Neural cell (in vitro differentiated cells): ENCODE measurements at regions not wholly inside any gene's neighbourhood (a gene's known extent, or its start where the extent isn't known, plus 50 kb on each side); places are given as distances from the start of the nearest gene placed in this dataset.

Experiments used
- H2AFZ ChIP-seq: fragments of 200-600, 300-800 bp; sonication (generic), shearing (Covaris generic); 2 replicates; pipeline ENCODE4 v1.6.0; 2014; ENCODE audit warnings: low read depth, mild to moderate bottlenecking, antibody characterized with exemption, low read length, moderate library complexity
- H3F3A ChIP-seq: fragments of 200-600 bp; shearing (Covaris generic); 2 replicates; pipeline ENCODE4 v1.6.1; 2016; ENCODE audit warnings: mild to moderate bottlenecking, moderate library complexity, mixed read lengths, antibody characterized with exemption, low read length; ENCODE audit not compliant: insufficient read depth, poor library complexity, severe bottlenecking
- H3K27ac ChIP-seq: fragments of 200-600, 300-800 bp; sonication (generic), shearing (Covaris generic); 2 replicates; pipeline ENCODE4 v1.5.1; 2014; ENCODE audit warnings: mild to moderate bottlenecking, low read length, moderate library complexity
- H3K27me3 ChIP-seq: fragments of 300-800, 200-600 bp; sonication (generic), shearing (Covaris generic); 2 replicates; pipeline ENCODE4 v1.6.0; 2014; ENCODE audit warnings: mild to moderate bottlenecking, low read depth, low read length, moderate library complexity; ENCODE audit not compliant: insufficient read depth
- H3K36me3 ChIP-seq: fragments of 300-800, 200-600 bp; sonication (generic), shearing (Covaris generic); 2 replicates; pipeline ENCODE4 v1.5.1; 2014; ENCODE audit warnings: mild to moderate bottlenecking, antibody characterized with exemption, low read length, moderate library complexity; ENCODE audit not compliant: insufficient read depth
- H3K4me2 ChIP-seq: fragments of 300-800, 200-600 bp; sonication (generic), shearing (Covaris generic); 2 replicates; pipeline ENCODE4 v1.6.0; 2014; ENCODE audit warnings: mild to moderate bottlenecking, low read length
- H3K4me3 ChIP-seq: fragments of 300-800, 200-600 bp; sonication (generic), shearing (Covaris generic); 2 replicates; pipeline ENCODE4 v1.5.1; 2014; ENCODE audit warnings: mild to moderate bottlenecking, low read length, moderate library complexity
- H3K79me2 ChIP-seq: fragments of 200-600 bp; shearing (Covaris generic); replicated peaks from 2 replicates; pipeline ENCODE4 v1.6.0; 2014; ENCODE audit warnings: mild to moderate bottlenecking, low read length, moderate library complexity; ENCODE audit not compliant: insufficient read depth
- H3K9ac ChIP-seq: fragments of 300-800, 200-600 bp; sonication (generic), shearing (Covaris generic); 2 replicates; pipeline ENCODE4 v1.6.1; 2016; ENCODE audit warnings: mild to moderate bottlenecking, low read length, mixed read lengths
- H3K9me2 ChIP-seq: fragments of 200-600 bp; shearing (Covaris generic); 2 replicates; pipeline ENCODE4 v1.6.1; 2016; ENCODE audit warnings: mild to moderate bottlenecking, low read length, mixed read lengths; ENCODE audit not compliant: insufficient read depth
- H3K9me3 ChIP-seq: fragments of 200-600, 300-800 bp; sonication (generic), shearing (Covaris generic); 2 replicates; pipeline ENCODE4 v1.6.1; 2016; ENCODE audit warnings: mild to moderate bottlenecking, mixed run types, low read length, moderate library complexity, mixed read lengths
- H4K20me1 ChIP-seq: fragments of 200-600 bp; shearing (Covaris generic); 2 replicates; pipeline ENCODE4 v1.6.1; 2016; ENCODE audit warnings: mild to moderate bottlenecking, mixed run types; ENCODE audit not compliant: insufficient read depth
- CTCF ChIP-seq: fragments of 450-650 bp; IDR thresholded peaks from 2 replicates; pipeline ENCODE4 v1.5.1; 2014; ENCODE audit warnings: antibody characterized with exemption, mild to moderate bottlenecking, moderate library complexity; ENCODE audit not compliant: poor library complexity, severe bottlenecking
- EP300 ChIP-seq: fragments of 450-650 bp; conservative IDR thresholded peaks from 2 replicates; pipeline ENCODE4 v1.6.1; 2014; ENCODE audit warnings: antibody characterized with exemption, mild to moderate bottlenecking, moderate library complexity; ENCODE audit not compliant: poor library complexity, severe bottlenecking
- EZH2 ChIP-seq: fragments of 200-600, 300-800 bp; shearing (Covaris generic), sonication (generic); IDR thresholded peaks from 2 replicates; pipeline ENCODE4 v1.6.1; 2014; ENCODE audit warnings: antibody characterized with exemption, low read length, borderline replicate concordance, mild to moderate bottlenecking; ENCODE audit not compliant: insufficient read depth, poor library complexity, severe bottlenecking
- MXI1 ChIP-seq: fragments of 450-650 bp; conservative IDR thresholded peaks from 2 replicates; pipeline ENCODE4 v1.6.1; 2014; ENCODE audit warnings: antibody characterized with exemption, mild to moderate bottlenecking; ENCODE audit not compliant: poor library complexity, severe bottlenecking
- POLR2AphosphoS5 ChIP-seq: IDR thresholded peaks from 2 replicates; pipeline ENCODE4 v1.6.1; 2012
- RAD21 ChIP-seq: fragments of 450-650 bp; conservative IDR thresholded peaks from 2 replicates; pipeline ENCODE4 v1.6.1; 2014; ENCODE audit warnings: antibody characterized with exemption, mild to moderate bottlenecking, moderate library complexity
- REST ChIP-seq: IDR thresholded peaks from 2 replicates; pipeline ENCODE4 v1.6.1; 2012; ENCODE audit warnings: borderline replicate concordance
- SMC3 ChIP-seq: fragments of 450-650 bp; conservative IDR thresholded peaks from 2 replicates; pipeline ENCODE4 v1.6.1; 2014; ENCODE audit warnings: antibody characterized with exemption, mild to moderate bottlenecking, moderate library complexity; ENCODE audit not compliant: poor library complexity
- TAF1 ChIP-seq: IDR thresholded peaks from 2 replicates; pipeline ENCODE4 v1.6.1; 2012; ENCODE audit warnings: low read depth

- TF ChIP-seq SMC3 (no peak), TAF1 (no peak), POLR2AphosphoS5 (no peak), REST (no peak), EP300 (no peak), CTCF (no peak), EZH2 (no peak), RAD21 (no peak), MXI1 (no peak)
- H3K4me2 ChIP-seq: no peak overlapping the region
- no peak overlapping the region for H2AFZ ChIP-seq
- H3K9me2 ChIP-seq: no peaks in the 10 kb centered on the region
- H3K4me3 ChIP-seq: no peak overlapping the region
- no peaks in the 10 kb centered on the region for H4K20me1 ChIP-seq
- H3K36me3 ChIP-seq: no peaks in the 10 kb centered on the region
- no peaks in the 10 kb centered on the region for H3K9me3 ChIP-seq
- H3K9ac ChIP-seq: no peak overlapping the region
- no peak overlapping the region for H3K27ac ChIP-seq
- no peaks in the 10 kb centered on the region for H3K27me3 ChIP-seq
- H3K79me2 ChIP-seq: no peaks in the 10 kb centered on the region
- H3F3A ChIP-seq: no peaks in the 10 kb centered on the region
These were observed 634.9 kb downstream of the LTN1 start for GRCh38 chr21:28357743-28358142.

DNA sequence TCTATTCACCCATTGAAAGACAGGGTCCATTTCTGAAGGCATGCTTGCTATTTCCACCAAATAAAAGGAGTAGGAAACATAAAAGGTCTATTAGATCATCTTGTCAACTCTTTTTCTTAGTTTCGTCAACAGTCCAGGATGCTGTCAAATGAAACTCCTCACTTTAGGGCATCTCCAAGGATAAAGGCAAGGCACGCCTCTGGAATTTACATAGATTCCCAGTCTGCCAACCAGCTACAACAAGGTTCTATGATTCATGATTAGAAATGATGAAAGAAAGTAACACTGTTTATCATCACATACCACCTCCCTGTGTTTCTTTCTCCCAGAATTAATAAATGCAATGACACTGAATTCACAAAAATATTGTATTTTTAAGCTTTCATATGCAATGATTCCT is 636.3 kb downstream of the LTN1 start:
- Histone ChIP-seq H3F3A (no peaks in the 10 kb centered on the region), H3K4me3 (no peak overlapping the region), H3K27me3 (no peaks in the 10 kb centered on the region), H3K9me3 (no peaks in the 10 kb centered on the region), H2AFZ (no peak overlapping the region), H3K9me2 (no peaks in the 10 kb centered on the region), H3K4me2 (no peak overlapping the region), H4K20me1 (no peaks in the 10 kb centered on the region), H3K27ac (no peak overlapping the region), H3K36me3 (no peaks in the 10 kb centered on the region), H3K79me2 (no peaks in the 10 kb centered on the region), H3K9ac (no peak overlapping the region)
- TF ChIP-seq TAF1 (no peak), CTCF (no peak), REST (no peak), SMC3 (no peak), RAD21 (no peak), POLR2AphosphoS5 (no peak), EP300 (no peak), EZH2 (no peak), MXI1 (no peak)
